GM18907 (cell line): ENCODE measurements at regions not wholly inside any gene's neighbourhood (a gene's known extent, or its start where the extent isn't known, plus 50 kb on each side); places are given as distances from the start of the nearest gene placed in this dataset.

Experiments used
- ATAC-seq: cut with Tn5 transposase; IDR thresholded peaks from one replicate; pipeline ENCODE4 v1.9.1; 2021; ENCODE audit warnings: mild to moderate bottlenecking, moderate library complexity; ENCODE audit not compliant: unreplicated experiment

GRCh38 chr16:86181526-86181925 lies 282.6 kb downstream of the IRF8 start:
- no peak for ATAC-seq

GRCh38 chr16:86184185-86184584 lies 285.2 kb downstream of the IRF8 start:
- ATAC-seq = no peak

- ATAC-seq = no peak
These were observed 286.1 kb downstream of the IRF8 start for GRCh38 chr16:86185089-86185488.

GRCh38 chr16:86186313-86186712 lies 287.4 kb downstream of the IRF8 start:
- ATAC-seq = no peak

GRCh38 chr16:86189934-86190333 lies 291.0 kb downstream of the IRF8 start:
- ATAC-seq = no peak

GRCh38 chr16:86191663-86192062 lies 292.7 kb downstream of the IRF8 start:
- no peak for ATAC-seq

- ATAC-seq = no peak
These were observed 294.7 kb downstream of the IRF8 start for GRCh38 chr16:86193528-86194193.

GRCh38 chr16:86195863-86196630 lies 297.1 kb downstream of the IRF8 start:
- ATAC-seq = no peak

GRCh38 chr16:86196687-86197391 lies 297.9 kb downstream of the IRF8 start:
- no peak for ATAC-seq

- ATAC-seq = no peak
These were observed 299.5 kb downstream of the IRF8 start for GRCh38 chr16:86198206-86199118.

- no peak for ATAC-seq
These were observed 300.2 kb downstream of the IRF8 start for GRCh38 chr16:86199182-86199581.

GRCh38 chr16:86199871-86200695 lies 301.1 kb downstream of the IRF8 start:
- no peak for ATAC-seq

GRCh38 chr16:86200722-86201121 lies 301.8 kb downstream of the IRF8 start:
- no peak for ATAC-seq

- ATAC-seq = no peak
These were observed 302.8 kb downstream of the IRF8 start for GRCh38 chr16:86201746-86202145.

GRCh38 chr16:86202267-86202666 lies 303.3 kb downstream of the IRF8 start:
- ATAC-seq = no peak

GRCh38 chr16:86202760-86203426 lies 303.9 kb downstream of the IRF8 start:
- no peak for ATAC-seq

- no peak for ATAC-seq
These were observed 304.8 kb downstream of the IRF8 start for GRCh38 chr16:86203557-86204275.

GRCh38 chr16:86205521-86206245 lies 304.6 kb upstream of the FOXF1 start:
- ATAC-seq = no peak
